ENCODE measurements at regions not wholly inside any gene's neighbourhood (a gene's known extent, or its start where the extent isn't known, plus 50 kb on each side); places are given as distances from the start of the nearest gene placed in this dataset.

GRCh38 chr2:7765236-7765635, 848.0 kb downstream of the RNF144A start:
- Histone ChIP-seq H3K9me3 (ENCODE audit: control insufficient read depth in 4 of 4, low read length in 3 of 4) (peaks cover 4 to 9% (median 6%) of the 10 kb centered on the region in 4 donors), H3K4me1 (ENCODE audit: control insufficient read depth in 4 of 4, insufficient read depth in 4 of 4, low read length in 3 of 4) (no peaks in the 10 kb centered on the region), H3K36me3 (ENCODE audit: control insufficient read depth in 4 of 4, insufficient read depth in 3 of 4, low read depth in 1 of 4, low read length in 3 of 4) (no peaks in the 10 kb centered on the region), H3K27ac (ENCODE audit: low read depth in 1 of 2, low read length in 2 of 2) (no peak overlapping the region), H3K9ac (ENCODE audit: low read depth in 1 of 2, low read length in 2 of 2) (no peak overlapping the region), H3K27me3 (ENCODE audit: control insufficient read depth in 4 of 4, insufficient read depth in 4 of 4, low read length in 3 of 4) (no peaks in the 10 kb centered on the region), H3K4me3 (ENCODE audit: low read depth in 1 of 3, low read length in 3 of 3) (no peak overlapping the region)
- DNase-seq (ENCODE audit: low spot score), result no peak
- WGBS, result 80% methylated on average over 1 of the region's 1 CpG
- no peak for TF ChIP-seq YY1 (IDR thresholded peaks at IDR 0.05)

DNA sequence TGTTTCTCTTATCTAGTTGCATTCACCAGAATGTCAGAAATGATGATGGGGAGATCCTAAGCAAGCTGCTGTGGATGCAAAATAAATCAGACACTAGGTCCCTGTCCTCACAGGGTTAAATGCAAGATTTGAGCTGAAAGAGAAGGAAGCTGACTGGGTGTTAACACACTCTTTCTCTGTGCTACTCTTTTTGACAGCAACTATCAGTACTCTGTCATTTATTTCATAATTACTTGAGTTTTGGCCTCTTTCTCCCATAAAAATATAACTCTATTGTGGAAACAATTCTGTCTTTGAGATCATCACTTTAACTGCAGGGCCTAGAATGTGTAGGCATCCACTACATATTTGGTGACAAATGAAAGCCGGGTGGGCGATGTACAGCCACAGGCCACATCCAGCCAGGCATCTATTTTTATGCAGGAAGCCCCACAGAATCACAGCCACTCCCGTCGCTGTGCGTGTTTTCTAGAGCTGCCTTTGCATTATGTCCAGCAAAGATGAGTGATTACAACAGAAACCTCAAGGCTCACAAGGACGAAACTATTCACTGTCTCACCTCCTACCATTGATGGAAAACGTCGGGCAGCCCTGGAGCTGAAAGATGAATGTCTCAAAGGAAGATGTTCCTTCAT, 849.0 kb downstream of the RNF144A start:
- Histone ChIP-seq H3K36me3 (ENCODE audit: control insufficient read depth in 4 of 4, insufficient read depth in 3 of 4, low read depth in 1 of 4, low read length in 3 of 4) (no peaks in the 10 kb centered on the region), H3K9me3 (ENCODE audit: control insufficient read depth in 4 of 4, low read length in 3 of 4) (peaks cover 4 to 9% (median 6%) of the 10 kb centered on the region in 4 donors), H3K27me3 (ENCODE audit: control insufficient read depth in 4 of 4, insufficient read depth in 4 of 4, low read length in 3 of 4) (no peaks in the 10 kb centered on the region), H3K27ac (ENCODE audit: low read depth in 1 of 2, low read length in 2 of 2) (no peak overlapping the region), H3K9ac (ENCODE audit: low read depth in 1 of 2, low read length in 2 of 2) (no peak overlapping the region), H3K4me1 (ENCODE audit: control insufficient read depth in 4 of 4, insufficient read depth in 4 of 4, low read length in 3 of 4) (no peaks in the 10 kb centered on the region), H3K4me3 (ENCODE audit: low read depth in 1 of 3, low read length in 3 of 3) (no peak overlapping the region)
- 90% methylated on average over 8 of the region's 8 CpGs for WGBS
- DNase-seq (ENCODE audit: low spot score), result no peak
- TF ChIP-seq ATF3 (IDR thresholded peaks at IDR 0.05) (no peak), RXRA (IDR thresholded peaks at IDR 0.05) (no peak), HNF4G (IDR thresholded peaks at IDR 0.05) (no peak), JUND (IDR thresholded peaks at IDR 0.05) (no peak)

DNA sequence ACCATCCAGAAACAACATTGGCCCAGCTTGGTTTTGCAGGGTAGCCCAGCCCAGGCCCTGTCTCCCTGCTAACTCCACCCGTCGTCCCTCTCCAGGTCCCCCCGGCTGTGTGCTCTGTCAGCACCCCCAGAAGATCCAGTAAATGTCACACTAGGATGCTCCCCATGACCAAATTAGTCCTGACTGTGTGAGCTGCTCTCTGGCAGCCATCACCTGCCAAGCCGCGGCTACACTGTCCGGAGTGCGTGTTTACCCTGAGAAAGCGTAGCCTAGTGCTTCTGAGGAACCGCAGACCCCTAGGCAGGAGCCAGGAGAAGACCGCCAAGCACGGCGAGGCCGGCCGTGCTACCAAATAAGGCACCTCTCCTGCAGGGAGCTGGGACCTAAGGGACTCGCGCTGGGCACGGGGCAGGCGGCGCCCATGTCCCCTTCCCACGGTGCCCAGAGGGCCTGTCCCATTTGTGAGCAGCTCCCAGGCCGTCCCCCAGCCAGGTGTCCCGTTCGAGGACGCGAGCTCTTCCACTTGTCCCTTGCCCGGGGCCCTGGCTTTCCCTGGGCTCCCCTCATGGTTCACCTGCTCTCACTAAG, 849.9 kb downstream of the RNF144A start:
- Histone ChIP-seq H3K9ac (ENCODE audit: low read depth in 1 of 2, low read length in 2 of 2) (no peak overlapping the region), H3K36me3 (ENCODE audit: control insufficient read depth in 4 of 4, insufficient read depth in 3 of 4, low read depth in 1 of 4, low read length in 3 of 4) (no peaks in the 10 kb centered on the region), H3K27me3 (ENCODE audit: control insufficient read depth in 4 of 4, insufficient read depth in 4 of 4, low read length in 3 of 4) (no peaks in the 10 kb centered on the region), H3K9me3 (ENCODE audit: control insufficient read depth in 4 of 4, low read length in 3 of 4) (peaks cover 4 to 9% (median 6%) of the 10 kb centered on the region in 4 donors), H3K4me1 (ENCODE audit: control insufficient read depth in 4 of 4, insufficient read depth in 4 of 4, low read length in 3 of 4) (no peaks in the 10 kb centered on the region), H3K27ac (ENCODE audit: low read depth in 1 of 2, low read length in 2 of 2) (no peak overlapping the region), H3K4me3 (ENCODE audit: low read depth in 1 of 3, low read length in 3 of 3) (no peak overlapping the region)
- 95% methylated on average over 26 of the region's 26 CpGs for WGBS
- TF ChIP-seq RAD21 (IDR thresholded peaks at IDR 0.05) (no peak), RXRA (IDR thresholded peaks at IDR 0.05) (no peak)
- no peak for DNase-seq (ENCODE audit: low spot score)

- 97% methylated on average over 4 of the region's 4 CpGs for WGBS
- H3K36me3 ChIP-seq (ENCODE audit: control insufficient read depth in 4 of 4, insufficient read depth in 3 of 4, low read depth in 1 of 4, low read length in 3 of 4), result no peaks in the 10 kb centered on the region
- H3K9ac ChIP-seq (ENCODE audit: low read depth in 1 of 2, low read length in 2 of 2), result no peak overlapping the region
- no peak overlapping the region for H3K4me3 ChIP-seq (ENCODE audit: low read depth in 1 of 3, low read length in 3 of 3)
- H3K9me3 ChIP-seq (ENCODE audit: control insufficient read depth in 4 of 4, low read length in 3 of 4), result peaks cover 4 to 6% (median 5%) of the 10 kb centered on the region in 4 donors
- no peak for DNase-seq (ENCODE audit: low spot score)
- H3K27ac ChIP-seq (ENCODE audit: low read depth in 1 of 2, low read length in 2 of 2), result no peak overlapping the region
- TF ChIP-seq FOXA1 (IDR thresholded peaks at IDR 0.05) (no peak), YY1 (IDR thresholded peaks at IDR 0.05) (no peak), ATF3 (IDR thresholded peaks at IDR 0.05) (no peak), TAF1 (conservative IDR thresholded peaks at IDR 0.05) (no peak)
- TF ChIP-seq, protein P1, sequence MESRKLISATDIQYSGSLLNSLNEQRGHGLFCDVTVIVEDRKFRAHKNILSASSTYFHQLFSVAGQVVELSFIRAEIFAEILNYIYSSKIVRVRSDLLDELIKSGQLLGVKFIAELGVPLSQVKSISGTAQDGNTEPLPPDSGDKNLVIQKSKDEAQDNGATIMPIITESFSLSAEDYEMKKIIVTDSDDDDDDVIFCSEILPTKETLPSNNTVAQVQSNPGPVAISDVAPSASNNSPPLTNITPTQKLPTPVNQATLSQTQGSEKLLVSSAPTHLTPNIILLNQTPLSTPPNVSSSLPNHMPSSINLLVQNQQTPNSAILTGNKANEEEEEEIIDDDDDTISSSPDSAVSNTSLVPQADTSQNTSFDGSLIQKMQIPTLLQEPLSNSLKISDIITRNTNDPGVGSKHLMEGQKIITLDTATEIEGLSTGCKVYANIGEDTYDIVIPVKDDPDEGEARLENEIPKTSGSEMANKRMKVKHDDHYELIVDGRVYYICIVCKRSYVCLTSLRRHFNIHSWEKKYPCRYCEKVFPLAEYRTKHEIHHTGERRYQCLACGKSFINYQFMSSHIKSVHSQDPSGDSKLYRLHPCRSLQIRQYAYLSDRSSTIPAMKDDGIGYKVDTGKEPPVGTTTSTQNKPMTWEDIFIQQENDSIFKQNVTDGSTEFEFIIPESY (IDR thresholded peaks at IDR 0.05), result no peak
- H3K27me3 ChIP-seq (ENCODE audit: control insufficient read depth in 4 of 4, insufficient read depth in 4 of 4, low read length in 3 of 4), result no peaks in the 10 kb centered on the region
- H3K4me1 ChIP-seq (ENCODE audit: control insufficient read depth in 4 of 4, insufficient read depth in 4 of 4, low read length in 3 of 4), result no peaks in the 10 kb centered on the region
These were observed 850.7 kb downstream of the RNF144A start for GRCh38 chr2:7767902-7768301.
